ENCODE measurements at regions not wholly inside any gene's neighbourhood (a gene's known extent, or its start where the extent isn't known, plus 50 kb on each side); places are given as distances from the start of the nearest gene placed in this dataset.

DNA sequence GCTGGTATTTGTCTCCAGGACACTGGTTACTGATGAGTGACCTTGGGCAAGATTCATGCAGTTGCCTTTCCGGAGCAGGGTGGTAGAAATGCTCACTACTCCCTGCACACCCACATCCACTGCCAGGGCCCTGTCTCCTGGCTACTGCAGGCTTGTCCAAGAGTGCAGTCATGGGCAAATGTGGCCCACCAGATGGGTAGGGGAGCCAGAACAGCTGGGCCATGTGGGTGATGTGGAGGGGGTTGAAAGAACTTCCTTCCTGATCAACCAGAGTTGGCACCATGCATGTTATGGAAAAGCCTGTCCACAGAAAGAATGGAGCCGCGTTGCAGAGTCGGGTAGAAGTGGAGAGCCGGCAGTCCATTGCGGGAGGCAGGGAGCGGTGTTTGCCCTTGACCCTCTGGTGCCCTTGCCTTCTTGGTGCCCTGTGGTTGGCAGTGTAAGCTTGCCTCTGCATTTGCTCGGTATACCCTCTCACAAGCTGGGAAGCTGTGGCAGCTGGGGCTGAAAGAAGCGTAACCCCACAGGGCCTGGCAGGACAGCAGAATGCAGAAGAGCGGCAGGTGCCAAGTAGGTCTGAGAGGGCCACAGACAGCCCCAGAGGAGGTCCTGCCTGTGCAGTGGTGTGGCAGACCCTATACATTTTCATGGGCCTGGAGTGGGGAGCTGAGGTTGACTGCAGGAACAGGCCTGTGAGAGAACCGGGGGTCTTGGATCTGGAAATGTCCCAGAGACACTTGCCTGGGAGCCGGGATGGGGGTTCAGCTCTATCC is 253.2 kb downstream of the TFCP2L1 start:
- intact Hi-C loops (cut with micrococcal nuclease; ENCODE audit: unreplicated experiment), result no loop called here
- CTCF ChIA-PET, result interaction anchor here (0.6 kb wide), 1 partner anchor 9 kb away, joined by 3 read pairs; no protein-coding TSS in a partner anchor

GRCh38 chr2:121033461-121033996 is 251.5 kb downstream of the TFCP2L1 start:
- Mint-ChIP-seq H3K36me3 (ENCODE audit: insufficient read depth, unreplicated experiment) (no peaks in the 10 kb centered on the region), H3K27ac (ENCODE audit: unreplicated experiment) (no peak overlapping the region), H3K27me3 (ENCODE audit: insufficient read depth, unreplicated experiment) (peaks cover 36% of the 10 kb centered on the region), H3K9me3 (ENCODE audit: unreplicated experiment) (no peaks in the 10 kb centered on the region), H3K4me1 (ENCODE audit: low read depth, unreplicated experiment) (peaks cover 22% of the 10 kb centered on the region), H3K4me3 (ENCODE audit: unreplicated experiment) (no peak overlapping the region)
- CTCF ChIA-PET, result no interaction called here
- no peak for DNase-seq
- Histone ChIP-seq H3K9me3 (no peaks in the 10 kb centered on the region), H3K27me3 (replicated peaks; ENCODE audit: control insufficient read depth, insufficient read depth, low read length) (peaks cover 12% of the 10 kb centered on the region), H3K4me1 (peaks cover 15% of the 10 kb centered on the region), H3K36me3 (ENCODE audit: control insufficient read depth, insufficient read depth, low read length) (no peaks in the 10 kb centered on the region), H3K4me3 (ENCODE audit: low read depth, low read length) (no peak overlapping the region)
- intact Hi-C loops (cut with micrococcal nuclease; ENCODE audit: unreplicated experiment), result no loop called here
- POLR2A ChIA-PET, result no interaction called here
- BruUV-seq (replicated peaks), result no TSS peak
- TF ChIP-seq CTCF (IDR thresholded peaks at IDR 0.05; ENCODE audit: insufficient read depth in 1 of 2, low read depth in 1 of 2, low read length in 1 of 2, severe bottlenecking in 1 of 2, unreplicated experiment in 1 of 2), result no peak

More for the DNA sequence above, 253.2 kb downstream of the TFCP2L1 start:
- no peak for DNase-seq
- H3K27me3 Mint-ChIP-seq (ENCODE audit: insufficient read depth, unreplicated experiment), result peaks cover 36% of the 10 kb centered on the region
- no peaks in the 10 kb centered on the region for H3K9me3 Mint-ChIP-seq (ENCODE audit: unreplicated experiment)
- H3K4me3 Mint-ChIP-seq (ENCODE audit: unreplicated experiment), result no peak overlapping the region
- no peaks in the 10 kb centered on the region for H3K36me3 Mint-ChIP-seq (ENCODE audit: insufficient read depth, unreplicated experiment)
- Histone ChIP-seq H3K4me3 (ENCODE audit: low read depth, low read length) (no peak overlapping the region), H3K9me3 (no peaks in the 10 kb centered on the region), H3K4me1 (peaks cover 13% of the 10 kb centered on the region), H3K27me3 (replicated peaks; ENCODE audit: control insufficient read depth, insufficient read depth, low read length) (peaks cover 8% of the 10 kb centered on the region), H3K36me3 (ENCODE audit: control insufficient read depth, insufficient read depth, low read length) (no peaks in the 10 kb centered on the region)
- H3K4me1 Mint-ChIP-seq (ENCODE audit: low read depth, unreplicated experiment), result peaks cover 11% of the 10 kb centered on the region
- H3K27ac Mint-ChIP-seq (ENCODE audit: unreplicated experiment), result no peak overlapping the region
- POLR2A ChIA-PET, result no interaction called here
- BruUV-seq (replicated peaks), result no TSS peak
- TF ChIP-seq CTCF (IDR thresholded peaks at IDR 0.05; ENCODE audit: insufficient read depth in 1 of 2, low read depth in 1 of 2, low read length in 1 of 2, severe bottlenecking in 1 of 2, unreplicated experiment in 1 of 2), result no peak

- H3K9me3 ChIP-seq, result no peaks in the 10 kb centered on the region
- BruUV-seq (replicated peaks), result no TSS peak
- no peaks in the 10 kb centered on the region for H3K36me3 ChIP-seq (ENCODE audit: control insufficient read depth, insufficient read depth, low read length)
- Mint-ChIP-seq H3K4me3 (ENCODE audit: unreplicated experiment) (no peak overlapping the region), H3K9me3 (ENCODE audit: unreplicated experiment) (no peaks in the 10 kb centered on the region), H3K27me3 (ENCODE audit: insufficient read depth, unreplicated experiment) (peaks cover 38% of the 10 kb centered on the region), H3K4me1 (ENCODE audit: low read depth, unreplicated experiment) (peaks cover 22% of the 10 kb centered on the region), H3K27ac (ENCODE audit: unreplicated experiment) (no peak overlapping the region), H3K36me3 (ENCODE audit: insufficient read depth, unreplicated experiment) (no peaks in the 10 kb centered on the region)
- POLR2A ChIA-PET, result no interaction called here
- no peak overlapping the region for H3K4me3 ChIP-seq (ENCODE audit: low read depth, low read length)
- TF ChIP-seq CTCF (IDR thresholded peaks at IDR 0.05; ENCODE audit: insufficient read depth in 1 of 2, low read depth in 1 of 2, low read length in 1 of 2, severe bottlenecking in 1 of 2, unreplicated experiment in 1 of 2), result no peak
- CTCF ChIA-PET, result no interaction called here
- H3K27me3 ChIP-seq (replicated peaks; ENCODE audit: control insufficient read depth, insufficient read depth, low read length), result peaks cover 10% of the 10 kb centered on the region
- no peak for DNase-seq
- intact Hi-C loops (cut with micrococcal nuclease; ENCODE audit: unreplicated experiment), result no loop called here
- peaks cover 15% of the 10 kb centered on the region for H3K4me1 ChIP-seq
These were observed 250.5 kb downstream of the TFCP2L1 start for GRCh38 chr2:121034551-121034950.

Measured in Caco-2 (cell line).